ENCODE measurements at regions not wholly inside any gene's neighbourhood (a gene's known extent, or its start where the extent isn't known, plus 50 kb on each side); places are given as distances from the start of the nearest gene placed in this dataset.

DNA sequence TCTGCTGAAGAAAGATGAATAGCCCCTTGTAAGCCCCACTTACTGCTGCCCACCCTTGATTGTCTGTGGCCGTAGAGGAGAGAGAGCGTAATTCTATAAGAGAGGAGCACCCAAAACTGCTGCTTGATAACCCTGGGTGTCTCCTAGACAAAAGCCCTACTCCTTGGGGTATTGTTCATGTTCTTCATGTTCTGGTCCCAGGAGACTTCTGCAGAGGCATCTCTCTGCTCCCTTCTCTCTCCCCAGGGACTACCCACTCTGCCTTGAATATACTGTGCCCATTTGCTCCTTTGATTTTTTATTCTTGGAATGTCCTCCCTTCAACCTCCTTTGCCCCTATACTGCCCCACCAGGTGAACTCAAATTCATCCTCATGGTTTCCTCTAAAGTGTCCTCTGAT, 417.8 kb upstream of the CADM1 start:
- TF ChIP-seq CTCF (IDR thresholded peaks at IDR 0.05), result no peak
- TF ChIP-seq POLR2A (IDR thresholded peaks at IDR 0.05), result no peak
- TF ChIP-seq POLR2AphosphoS5 (IDR thresholded peaks at IDR 0.05), result no peak
